ENCODE measurements at regions not wholly inside any gene's neighbourhood (a gene's known extent, or its start where the extent isn't known, plus 50 kb on each side); places are given as distances from the start of the nearest gene placed in this dataset.
"Not testable (repeated sequence)": the region's sequence is repeated elsewhere in the genome, so short reads cannot be mapped to it uniquely, and the experiment has no call there.

GRCh38 chr2:57022496-57022895 lies 838.7 kb downstream of the CCDC85A start:
- ChIA-PET POLR2A (no interaction called here), CTCF (no interaction called here)
- H3K9me3 Mint-ChIP-seq (ENCODE audit: unreplicated experiment), result no peaks in the 10 kb centered on the region
- no peak overlapping the region for H3K27ac Mint-ChIP-seq (ENCODE audit: low read depth, unreplicated experiment)
- H3K36me3 Mint-ChIP-seq (ENCODE audit: insufficient read depth, unreplicated experiment), result no peaks in the 10 kb centered on the region
- no peak for TF ChIP-seq CTCF (IDR thresholded peaks at IDR 0.05; ENCODE audit: unreplicated experiment)
- no peaks in the 10 kb centered on the region for H3K4me1 Mint-ChIP-seq (ENCODE audit: insufficient read depth, unreplicated experiment)
- no peak overlapping the region for H3K4me3 Mint-ChIP-seq (ENCODE audit: unreplicated experiment)
- intact Hi-C loops (cut with micrococcal nuclease), result no loop called here
- no TSS peak for BruUV-seq (replicated peaks)
- DNase-seq (ENCODE audit: unreplicated experiment), result no peak
- no peaks in the 10 kb centered on the region for H3K27me3 Mint-ChIP-seq (ENCODE audit: insufficient read depth, unreplicated experiment)

DNA sequence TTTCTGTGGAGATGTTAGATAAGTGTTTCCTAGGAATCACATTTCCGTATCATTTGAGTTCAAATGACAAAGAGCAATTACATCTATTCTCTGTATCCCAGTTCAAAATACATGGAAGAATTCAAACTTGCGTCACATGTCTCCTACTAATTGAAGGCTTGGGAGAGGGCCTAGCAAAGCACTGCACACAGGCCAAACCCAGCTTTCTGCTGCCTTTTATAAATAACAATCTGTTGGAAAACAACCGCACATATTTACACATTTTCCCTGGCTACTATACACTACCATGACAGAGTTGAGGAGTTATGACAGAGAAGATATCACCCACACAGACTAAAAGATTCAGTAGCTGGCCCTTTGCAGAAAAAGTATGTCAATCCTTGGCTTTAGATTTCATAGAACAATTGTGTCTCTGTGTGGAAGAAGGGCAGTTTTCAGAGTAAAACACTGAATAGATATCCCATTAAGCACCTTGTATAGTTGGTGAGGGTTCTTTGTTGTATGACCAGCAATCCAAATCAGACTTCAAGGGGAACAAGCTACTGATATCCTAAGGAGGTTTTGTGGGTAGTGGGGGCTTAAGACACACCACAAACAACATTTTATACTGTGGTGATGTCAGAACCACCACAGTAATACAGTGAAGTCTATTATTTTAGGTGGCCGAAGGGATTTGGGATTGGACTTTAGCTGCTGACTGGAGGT lies 861.3 kb downstream of the CCDC85A start:
- no TSS peak for BruUV-seq (replicated peaks)
- POLR2A ChIA-PET, result no interaction called here
- H3K36me3 Mint-ChIP-seq (ENCODE audit: insufficient read depth, unreplicated experiment), result no peaks in the 10 kb centered on the region
- H3K4me3 Mint-ChIP-seq (ENCODE audit: unreplicated experiment), result no peak overlapping the region
- intact Hi-C loops (cut with micrococcal nuclease), result no loop called here
- DNase-seq (ENCODE audit: unreplicated experiment), result no peak
- no peaks in the 10 kb centered on the region for H3K27me3 Mint-ChIP-seq (ENCODE audit: insufficient read depth, unreplicated experiment)
- H3K4me1 Mint-ChIP-seq (ENCODE audit: insufficient read depth, unreplicated experiment), result peaks cover 15% of the 10 kb centered on the region
- no peaks in the 10 kb centered on the region for H3K9me3 Mint-ChIP-seq (ENCODE audit: unreplicated experiment)
- no peak overlapping the region for H3K27ac Mint-ChIP-seq (ENCODE audit: low read depth, unreplicated experiment)
- CTCF ChIA-PET, result interaction anchor here (1.9 kb wide), 1 partner anchor 12 kb away, joined by 6 read pairs; no protein-coding TSS in a partner anchor
- TF ChIP-seq CTCF (IDR thresholded peaks at IDR 0.05; ENCODE audit: unreplicated experiment), result no peak

- ChIA-PET POLR2A (interaction anchor here (0.6 kb wide), 1 partner anchor 61 kb away, joined by 3 read pairs; no protein-coding TSS in a partner anchor), CTCF (interaction anchor here (0.6 to 0.7 kb wide), 2 partner anchors 331 to 800 kb away, joined by 3 read pairs; no protein-coding TSS in a partner anchor)
- no peaks in the 10 kb centered on the region for H3K27me3 Mint-ChIP-seq (ENCODE audit: insufficient read depth, unreplicated experiment)
- no peak for DNase-seq (ENCODE audit: unreplicated experiment)
- H3K27ac Mint-ChIP-seq (ENCODE audit: low read depth, unreplicated experiment), result no peak overlapping the region
- H3K4me1 Mint-ChIP-seq (ENCODE audit: insufficient read depth, unreplicated experiment), result peaks cover 10% of the 10 kb centered on the region
- TF ChIP-seq CTCF (IDR thresholded peaks at IDR 0.05; ENCODE audit: unreplicated experiment), result no peak
- intact Hi-C loops (cut with micrococcal nuclease), result no loop called here
- no TSS peak for BruUV-seq (replicated peaks)
- no peaks in the 10 kb centered on the region for H3K36me3 Mint-ChIP-seq (ENCODE audit: insufficient read depth, unreplicated experiment)
- no peaks in the 10 kb centered on the region for H3K9me3 Mint-ChIP-seq (ENCODE audit: unreplicated experiment)
- H3K4me3 Mint-ChIP-seq (ENCODE audit: unreplicated experiment), result no peak overlapping the region
Observed at GRCh38 chr2:57049273-57049672, 865.5 kb downstream of the CCDC85A start.

GRCh38 chr2:57050007-57050406 lies 866.2 kb downstream of the CCDC85A start:
- no peak for TF ChIP-seq CTCF (IDR thresholded peaks at IDR 0.05; ENCODE audit: unreplicated experiment)
- CTCF ChIA-PET, result interaction anchor here (0.7 kb wide), 1 partner anchor 97 kb away, joined by 3 read pairs; no protein-coding TSS in a partner anchor
- intact Hi-C loops (cut with micrococcal nuclease), result no loop called here
- Mint-ChIP-seq H3K4me3 (ENCODE audit: unreplicated experiment) (no peak overlapping the region), H3K9me3 (ENCODE audit: unreplicated experiment) (no peaks in the 10 kb centered on the region), H3K4me1 (ENCODE audit: insufficient read depth, unreplicated experiment) (peaks cover 10% of the 10 kb centered on the region), H3K27me3 (ENCODE audit: insufficient read depth, unreplicated experiment) (no peaks in the 10 kb centered on the region), H3K36me3 (ENCODE audit: insufficient read depth, unreplicated experiment) (no peaks in the 10 kb centered on the region), H3K27ac (ENCODE audit: low read depth, unreplicated experiment) (no peak overlapping the region)
- DNase-seq (ENCODE audit: unreplicated experiment), result no peak
- POLR2A ChIA-PET, result no interaction called here
- BruUV-seq (replicated peaks), result no TSS peak

GRCh38 chr2:57066301-57066700 lies 882.5 kb downstream of the CCDC85A start:
- not testable (repeated sequence) for H3K27me3 Mint-ChIP-seq (ENCODE audit: insufficient read depth, unreplicated experiment)

More at GRCh38 chr2:57066301-57066700, 882.5 kb downstream of the CCDC85A start:
- CTCF ChIA-PET; BruUV-seq (replicated peaks); H3K4me1 Mint-ChIP-seq (ENCODE audit: insufficient read depth, unreplicated experiment); H3K27ac Mint-ChIP-seq (ENCODE audit: low read depth, unreplicated experiment); H3K36me3 Mint-ChIP-seq (ENCODE audit: insufficient read depth, unreplicated experiment); POLR2A ChIA-PET; H3K4me3 Mint-ChIP-seq (ENCODE audit: unreplicated experiment); intact Hi-C loops (cut with micrococcal nuclease); H3K9me3 Mint-ChIP-seq (ENCODE audit: unreplicated experiment): not testable (repeated sequence)
- DNase-seq (ENCODE audit: unreplicated experiment), result peak; percentile 21
